ENCODE measurements at regions not wholly inside any gene's neighbourhood (a gene's known extent, or its start where the extent isn't known, plus 50 kb on each side); places are given as distances from the start of the nearest gene placed in this dataset.
A peak's percentile ranks its signal among the peaks of the same experiment; 100 is the strongest.
"Not testable (repeated sequence)": the region's sequence is repeated elsewhere in the genome, so short reads cannot be mapped to it uniquely, and the experiment has no call there.

DNA sequence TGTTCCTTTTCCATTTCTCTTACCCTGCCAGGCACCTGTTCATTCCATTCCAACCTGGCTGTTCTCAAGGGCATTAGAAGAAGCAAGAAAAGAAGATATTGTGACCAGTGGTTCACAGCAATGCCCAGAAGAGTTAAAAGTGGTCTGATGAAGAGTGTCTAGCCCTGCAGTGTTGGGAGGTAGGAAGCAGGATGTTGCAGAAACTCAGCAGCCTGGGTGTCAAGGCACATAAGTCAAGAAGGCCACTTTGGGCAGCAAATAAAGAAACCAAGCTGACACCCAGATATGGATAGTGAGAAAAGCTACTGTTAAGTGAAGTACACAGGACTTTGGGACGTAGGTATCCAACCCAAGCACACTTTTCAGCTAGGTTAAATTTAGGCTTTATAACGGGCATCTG is 199.9 kb upstream of the SATB1 start:
- DNase-seq (ENCODE audit: low read depth in 2 of 2), result no peak

DNA sequence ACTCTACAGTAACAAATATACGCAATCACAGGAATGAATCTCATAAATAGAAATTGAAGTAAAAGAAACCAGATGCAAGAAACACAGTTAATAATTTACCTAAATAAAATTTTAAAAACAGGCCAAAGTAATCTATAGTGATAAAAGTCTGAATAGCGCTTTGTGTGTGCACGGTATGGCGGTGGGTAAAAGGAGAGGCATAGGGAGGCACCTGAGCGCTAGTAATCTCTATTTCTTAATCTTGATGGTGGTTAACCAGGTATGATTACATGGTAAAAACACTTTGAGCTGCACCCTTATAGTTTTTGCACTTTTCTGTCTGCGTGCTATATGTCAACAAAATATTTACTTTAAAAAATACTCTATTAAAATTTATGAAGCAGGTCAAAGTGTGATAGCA is 198.1 kb upstream of the SATB1 start:
- no peak for DNase-seq (ENCODE audit: low read depth in 2 of 2)

DNA sequence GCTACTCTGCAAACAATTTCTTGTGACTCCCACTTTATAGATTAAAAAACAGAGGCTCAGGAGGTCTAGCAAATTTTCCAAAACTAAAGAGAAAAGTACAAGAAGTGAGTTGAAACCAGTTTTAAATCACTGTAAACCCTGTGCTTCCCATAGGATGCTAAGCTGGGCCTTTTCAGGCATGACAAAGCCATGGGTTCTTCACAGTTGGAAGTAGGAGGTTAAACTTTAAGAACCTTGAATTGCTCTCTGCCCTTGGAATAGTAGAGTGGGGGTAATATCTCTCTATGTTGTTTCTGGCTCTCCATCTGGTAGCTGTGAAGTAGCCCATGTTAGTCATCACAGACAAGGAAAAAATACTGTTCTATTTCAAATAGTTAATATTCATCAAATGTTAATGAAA is 193.6 kb upstream of the SATB1 start:
- no peak for DNase-seq (ENCODE audit: low read depth in 2 of 2)

DNA sequence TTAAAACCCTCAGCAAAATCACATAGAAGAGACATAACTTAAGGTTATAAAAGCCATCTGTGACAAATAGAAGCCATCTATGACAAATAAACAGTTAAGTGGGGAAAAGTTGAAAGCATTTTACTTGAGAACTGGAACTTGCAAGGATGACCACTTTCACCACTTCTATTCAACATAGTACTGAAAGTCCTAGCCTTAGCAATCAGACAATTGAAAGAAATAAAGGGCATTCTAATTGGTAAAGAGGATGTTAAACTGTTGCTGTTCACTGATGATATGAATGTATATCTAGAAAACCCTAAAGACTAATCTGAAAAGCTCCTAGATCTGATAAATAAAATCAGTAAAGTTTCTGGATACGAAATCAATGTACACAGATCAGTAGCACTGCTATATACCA is 186.9 kb upstream of the SATB1 start:
- DNase-seq (ENCODE audit: low read depth in 2 of 2), result no peak

DNA sequence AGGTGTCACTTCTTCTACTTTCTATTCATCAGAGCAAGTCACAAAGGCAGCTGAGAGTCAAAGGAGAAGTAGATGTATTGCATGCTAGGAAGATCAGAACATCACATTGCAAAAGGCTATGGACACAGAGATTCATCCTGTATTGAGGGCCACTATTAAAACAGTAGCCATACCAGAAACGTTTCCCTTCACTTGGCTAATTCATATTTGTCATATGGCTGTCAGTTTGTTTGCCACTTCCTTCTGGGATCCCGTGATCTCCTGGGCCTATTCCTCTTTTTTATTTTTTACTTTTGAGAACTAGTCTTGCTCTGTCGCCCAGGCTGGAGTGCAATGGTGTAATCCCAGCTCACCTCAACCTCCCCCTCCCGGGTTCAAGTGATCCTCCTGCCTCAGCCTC is 184.0 kb upstream of the SATB1 start:
- no peak for DNase-seq (ENCODE audit: low read depth in 2 of 2)

DNA sequence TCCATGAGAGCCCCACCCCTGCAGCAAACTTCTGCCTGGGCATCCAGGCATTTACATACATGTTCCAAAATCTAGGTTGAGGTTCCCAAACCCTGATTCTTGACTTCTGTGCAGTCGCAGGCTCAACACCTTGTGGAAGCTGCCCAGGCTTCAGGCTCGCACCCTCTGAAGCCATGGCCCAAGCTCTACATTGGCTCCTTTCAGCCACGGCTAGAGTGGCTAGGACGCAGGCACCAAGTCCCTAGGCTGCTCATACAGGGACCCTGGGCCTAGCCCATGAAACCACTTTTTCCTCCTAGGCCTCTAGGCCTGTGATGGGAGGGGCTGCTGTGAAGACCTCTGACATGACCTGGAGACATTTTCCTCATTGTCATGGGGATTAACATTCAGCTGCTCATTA is 172.8 kb upstream of the SATB1 start:
- DNase-seq (ENCODE audit: low read depth in 2 of 2), result no peak

DNA sequence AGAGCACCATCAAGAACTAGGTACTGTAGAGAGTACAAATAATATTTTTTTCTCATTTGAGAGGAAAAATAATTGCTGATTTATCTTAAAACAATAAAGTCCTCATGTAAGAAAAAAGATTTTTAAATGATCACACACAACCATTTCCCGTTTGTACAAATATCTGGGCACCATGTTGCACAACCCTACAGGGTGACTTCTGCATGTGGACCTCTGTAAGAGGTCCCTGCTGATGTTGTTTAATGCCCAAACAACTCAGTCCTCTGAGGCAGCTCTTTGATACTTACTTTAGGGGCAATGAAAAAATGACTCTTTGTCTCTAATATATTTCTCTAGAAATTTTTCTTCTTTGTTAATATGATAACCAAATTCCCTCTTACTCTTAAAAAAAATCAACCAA is 168.1 kb upstream of the SATB1 start:
- DNase-seq (ENCODE audit: low read depth in 2 of 2), result no peak

DNA sequence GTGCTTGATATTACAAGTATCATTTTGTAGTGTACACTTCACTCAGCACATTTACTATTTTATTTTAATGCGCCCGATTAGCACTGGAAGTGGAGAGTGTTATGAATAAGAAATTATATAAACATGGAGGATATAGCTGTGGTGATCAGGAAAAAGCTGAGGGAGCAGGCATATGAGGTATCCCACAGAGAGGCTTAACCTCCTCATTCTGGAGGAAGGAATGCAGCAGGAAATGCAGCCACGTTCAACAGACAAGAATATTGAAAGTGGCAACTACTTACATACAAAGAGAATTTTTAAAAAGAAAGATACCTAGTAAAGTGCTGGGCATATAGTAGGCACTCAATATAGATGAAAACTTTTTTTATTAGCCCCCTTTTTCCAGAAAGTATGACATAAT is 166.0 kb upstream of the SATB1 start:
- no peak for DNase-seq (ENCODE audit: low read depth in 2 of 2)

DNA sequence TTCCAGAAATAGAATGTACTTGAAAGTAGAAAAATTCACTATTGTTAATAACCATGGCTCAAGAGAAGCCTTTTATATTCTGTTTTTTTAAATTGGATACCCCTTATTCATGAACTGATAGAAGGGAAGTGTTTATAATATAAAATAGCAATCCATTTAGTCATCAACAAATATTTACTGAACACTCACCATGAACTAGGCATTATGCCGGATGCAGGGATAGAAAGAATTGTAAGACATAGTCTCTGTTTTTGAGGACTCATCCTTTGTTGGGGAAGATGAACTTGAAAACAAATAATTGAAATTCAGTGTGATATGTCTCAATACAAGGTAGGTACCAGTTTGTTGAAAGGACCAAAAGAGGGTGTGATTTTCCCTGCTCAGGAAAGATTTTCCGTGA is 160.9 kb upstream of the SATB1 start:
- DNase-seq (ENCODE audit: low read depth in 2 of 2), result no peak

DNA sequence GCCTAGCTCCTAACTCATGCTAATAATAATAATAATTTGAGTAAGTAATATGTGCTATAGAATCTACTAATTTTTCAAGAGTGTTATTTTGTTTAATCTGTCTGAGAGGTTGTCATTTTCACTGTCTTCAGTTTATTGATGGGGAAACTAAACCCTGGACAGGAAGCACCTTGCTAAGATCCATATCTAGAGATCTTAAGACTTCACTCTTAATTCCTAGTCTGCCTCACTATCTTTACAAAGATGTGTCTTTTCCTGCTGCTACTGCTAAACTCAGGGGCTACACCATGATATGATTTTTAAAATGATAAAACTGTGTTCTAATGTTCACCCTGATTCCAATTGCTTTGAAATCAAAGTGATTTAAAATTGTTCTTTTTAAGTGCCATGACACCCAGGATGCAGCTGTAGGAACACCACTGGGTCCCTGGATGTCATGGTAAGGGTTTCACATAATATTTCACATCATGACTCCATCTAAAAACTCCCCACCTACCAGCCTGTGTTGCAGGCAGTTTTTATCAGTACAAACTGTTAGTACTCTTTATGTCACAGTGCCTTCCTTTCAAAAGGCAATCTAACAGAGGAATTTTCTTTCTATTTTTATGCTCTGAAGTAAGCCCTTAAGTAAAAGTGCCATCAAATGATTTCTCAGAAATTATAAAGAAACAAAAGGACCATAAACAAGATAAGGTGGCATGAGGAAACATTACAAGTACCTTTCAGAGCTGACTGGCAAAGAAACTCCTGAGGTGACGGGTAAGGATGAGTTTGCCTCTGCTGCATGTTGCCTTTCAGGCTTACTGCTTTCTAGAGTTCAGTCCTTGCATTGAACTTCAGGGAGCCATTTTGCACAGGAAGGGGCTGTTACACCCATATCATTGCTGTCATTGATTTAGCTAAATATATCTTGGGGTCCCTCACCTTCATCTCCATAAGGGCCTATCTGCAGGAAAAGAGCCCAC is 160.1 kb upstream of the SATB1 start:
- DNase-seq (ENCODE audit: low read depth in 2 of 2), result no peak

DNA sequence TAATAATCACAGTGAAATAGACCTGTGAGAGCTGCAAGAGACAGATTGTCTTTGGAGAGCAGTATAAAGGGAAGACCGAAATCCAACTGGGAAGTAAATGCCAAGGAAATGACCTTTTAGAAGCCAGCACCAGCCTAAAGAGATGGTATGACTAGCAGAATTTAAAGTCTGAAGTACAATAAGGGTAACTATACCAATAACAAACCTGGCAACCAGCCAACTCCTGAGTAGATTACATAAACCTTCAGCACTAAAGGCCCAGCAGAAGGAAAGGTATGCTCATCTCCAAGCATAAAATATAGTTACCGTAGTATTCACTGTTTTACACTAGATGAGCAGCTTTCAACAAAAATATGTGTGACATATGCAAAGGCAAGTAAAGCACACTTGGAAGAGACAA is 155.1 kb upstream of the SATB1 start:
- DNase-seq (ENCODE audit: low read depth in 2 of 2), result no peak

DNA sequence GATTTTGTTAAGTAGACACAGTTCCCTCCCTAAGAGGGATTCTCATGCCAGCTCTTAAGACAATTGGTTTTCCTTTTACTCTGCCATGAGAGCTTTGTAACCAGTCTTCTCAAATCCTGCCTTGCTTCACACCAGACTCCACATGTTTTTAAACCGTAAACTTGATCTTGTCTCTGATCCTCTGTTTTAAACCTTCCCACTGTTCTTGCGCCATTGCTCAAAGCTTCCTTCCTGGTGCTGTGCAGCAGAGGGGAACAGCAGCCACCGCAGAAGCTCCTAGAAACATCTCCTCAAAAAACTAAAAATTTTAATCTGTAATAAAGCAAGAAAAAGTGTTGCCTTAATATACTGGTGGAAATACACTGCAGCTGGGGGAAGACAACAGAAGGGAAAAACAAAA is 154.5 kb upstream of the SATB1 start:
- no peak for DNase-seq (ENCODE audit: low read depth in 2 of 2)

DNA sequence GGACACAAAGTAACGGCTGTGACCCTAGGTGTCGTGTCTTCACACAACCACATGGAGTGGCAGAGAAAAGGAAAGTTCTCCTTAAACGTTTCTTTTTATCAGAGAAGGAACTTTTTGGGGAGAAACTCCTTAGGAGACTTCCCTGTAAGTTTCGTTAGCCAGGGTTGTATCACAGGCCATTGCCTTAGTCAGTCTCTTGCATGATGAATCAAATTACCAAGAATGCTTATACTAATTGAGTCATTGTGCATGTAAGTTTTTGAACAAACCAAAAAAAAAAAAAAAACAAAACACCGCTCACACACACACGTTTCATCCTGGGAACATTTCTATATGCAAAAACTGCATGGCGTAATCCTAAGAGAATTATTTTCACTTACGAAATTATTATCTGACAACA is 150.4 kb upstream of the SATB1 start:
- peak in 1 of 2 experiments; percentile 4 for DNase-seq (ENCODE audit: low read depth in 2 of 2)

DNA sequence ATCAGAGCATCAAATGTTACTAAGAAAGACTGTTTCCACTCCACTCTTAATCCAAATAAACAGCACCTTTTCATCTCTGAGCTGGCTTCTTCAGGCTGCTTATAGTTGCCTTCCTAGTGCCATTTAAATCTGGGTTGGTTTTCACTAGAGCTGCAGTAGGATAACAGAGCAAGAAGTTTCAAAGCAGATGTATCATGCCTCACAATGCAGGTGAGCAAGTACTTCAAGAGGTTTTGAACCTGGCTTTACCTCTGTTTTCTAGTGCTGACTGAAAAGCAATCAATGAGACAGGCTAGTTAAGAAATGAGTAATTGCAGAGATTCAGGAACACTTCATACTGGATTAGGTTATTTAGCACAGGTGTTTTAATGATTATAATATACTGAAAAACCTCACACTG is 147.7 kb upstream of the SATB1 start:
- DNase-seq (ENCODE audit: low read depth in 2 of 2), result no peak

DNA sequence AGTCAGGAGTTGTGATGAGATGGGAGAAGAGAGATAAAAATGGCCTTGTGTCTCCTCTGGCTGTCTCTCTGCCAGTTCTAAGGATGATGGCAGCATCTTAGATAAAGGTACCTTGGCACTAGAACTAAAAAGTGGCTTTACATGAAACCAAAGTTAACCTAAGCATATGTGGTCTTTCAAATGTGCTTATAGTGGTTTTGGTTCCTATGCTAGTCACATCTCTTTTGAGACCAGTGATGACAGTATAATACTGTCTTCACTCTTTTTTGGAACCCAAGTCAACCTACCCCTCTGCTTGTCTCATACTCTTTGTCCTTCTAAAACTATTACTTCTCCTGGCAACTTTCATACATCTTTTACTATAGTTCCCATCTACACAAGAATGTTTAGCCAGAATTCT is 142.2 kb upstream of the SATB1 start:
- DNase-seq (ENCODE audit: low read depth in 2 of 2), result no peak

DNA sequence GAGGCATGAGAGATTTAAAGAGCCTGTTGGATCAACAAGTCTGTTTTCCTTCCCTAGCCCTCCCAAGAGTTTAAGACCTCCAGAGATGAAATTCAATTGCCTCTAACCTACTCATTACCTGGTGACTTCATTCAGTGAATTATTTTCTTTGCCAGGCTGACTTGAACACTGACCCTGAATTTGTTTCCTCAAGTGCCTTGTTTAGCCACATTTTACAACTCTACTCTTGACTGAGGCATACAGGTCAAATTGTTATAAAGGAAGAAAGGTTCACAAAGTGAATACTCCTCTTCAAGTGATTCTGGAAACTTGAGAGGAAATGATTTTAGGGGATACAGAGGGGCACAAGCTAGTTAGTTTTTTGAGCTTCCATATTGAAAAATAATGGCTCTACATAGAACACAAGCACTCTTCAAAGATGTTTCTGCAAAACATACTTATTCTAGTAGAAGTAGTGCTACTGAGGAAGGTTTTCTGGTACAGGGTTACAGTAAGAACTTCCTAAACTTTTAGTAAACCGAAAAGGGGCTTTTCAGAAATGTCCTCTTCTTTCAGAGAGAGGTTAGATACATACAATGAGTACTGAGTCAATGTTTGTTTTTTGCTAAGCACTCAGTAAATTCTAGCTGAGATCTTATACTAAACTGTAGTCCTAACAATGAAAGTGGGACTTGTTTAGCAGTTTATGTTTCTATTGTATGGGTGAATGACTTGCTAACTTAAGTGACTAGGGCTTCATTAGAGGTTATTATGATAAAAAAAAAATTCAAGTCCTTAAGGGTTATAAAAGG is 137.4 kb upstream of the SATB1 start:
- no peak for DNase-seq (ENCODE audit: low read depth in 2 of 2)

DNA sequence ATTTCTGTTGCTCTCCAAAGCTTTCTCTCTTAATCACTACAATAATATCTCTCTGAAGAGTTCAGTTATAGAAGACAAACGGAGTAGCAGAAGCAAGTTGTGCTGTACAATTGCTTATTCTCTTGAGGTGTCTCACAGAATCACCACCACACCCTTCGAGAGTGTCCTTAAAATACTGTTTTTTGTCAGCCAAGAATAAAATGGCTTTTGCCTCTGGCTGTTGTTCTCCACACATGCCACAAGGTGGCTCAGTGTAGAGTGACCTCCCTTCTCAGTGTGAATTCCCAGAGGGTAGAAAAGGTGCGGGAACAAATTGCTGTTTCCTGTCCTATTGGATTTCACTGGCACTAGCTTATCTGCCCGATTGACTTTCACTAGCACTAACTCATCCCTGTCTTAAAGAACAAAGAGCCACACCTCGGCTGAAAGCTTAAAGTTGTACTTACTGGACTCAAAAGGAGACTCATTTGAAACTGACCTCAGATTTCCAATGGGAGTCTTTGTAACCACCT is 134.2 kb upstream of the SATB1 start:
- DNase-seq (ENCODE audit: low read depth in 2 of 2), result peak in 1 of 2 experiments; percentile 3

DNA sequence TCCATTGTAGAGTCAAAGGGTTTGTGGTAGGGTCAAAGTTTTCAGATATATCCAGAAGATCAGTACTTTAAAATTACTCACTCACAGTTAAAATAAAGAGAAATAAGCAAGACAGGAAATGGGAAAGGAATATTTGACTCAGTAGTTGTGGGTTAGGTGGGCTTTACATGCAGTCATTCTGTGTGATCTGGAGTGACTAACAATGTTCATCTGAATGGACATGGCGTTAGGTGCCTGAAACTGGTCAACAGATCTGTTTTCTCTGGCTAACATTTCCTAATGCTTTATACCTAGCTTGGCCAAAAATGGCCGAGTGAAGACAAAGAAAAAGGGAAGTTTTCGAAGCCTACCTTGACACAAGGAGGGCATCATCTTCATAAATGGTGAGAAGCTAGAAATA is 133.4 kb upstream of the SATB1 start:
- DNase-seq (ENCODE audit: low read depth in 2 of 2), result no peak

DNA sequence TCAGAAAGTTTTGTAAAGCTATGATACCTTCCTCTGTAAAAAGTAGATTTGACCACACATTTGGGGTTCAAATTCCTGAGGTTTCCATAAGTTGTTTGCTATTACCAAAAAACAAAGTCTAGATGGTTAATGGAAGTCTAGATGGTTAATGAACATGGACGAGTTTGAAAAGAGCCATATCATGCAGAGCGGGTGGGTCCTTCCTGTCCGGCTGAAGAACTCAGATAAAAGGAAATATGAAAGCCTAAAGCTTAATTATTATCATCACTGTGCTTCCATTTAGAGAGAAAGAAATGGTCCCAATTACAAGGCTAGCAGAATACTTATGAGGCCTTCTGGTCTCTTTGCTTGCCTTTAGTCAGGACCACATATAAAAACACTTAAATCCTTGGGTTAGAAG is 132.1 kb upstream of the SATB1 start:
- no peak for DNase-seq (ENCODE audit: low read depth in 2 of 2)

DNA sequence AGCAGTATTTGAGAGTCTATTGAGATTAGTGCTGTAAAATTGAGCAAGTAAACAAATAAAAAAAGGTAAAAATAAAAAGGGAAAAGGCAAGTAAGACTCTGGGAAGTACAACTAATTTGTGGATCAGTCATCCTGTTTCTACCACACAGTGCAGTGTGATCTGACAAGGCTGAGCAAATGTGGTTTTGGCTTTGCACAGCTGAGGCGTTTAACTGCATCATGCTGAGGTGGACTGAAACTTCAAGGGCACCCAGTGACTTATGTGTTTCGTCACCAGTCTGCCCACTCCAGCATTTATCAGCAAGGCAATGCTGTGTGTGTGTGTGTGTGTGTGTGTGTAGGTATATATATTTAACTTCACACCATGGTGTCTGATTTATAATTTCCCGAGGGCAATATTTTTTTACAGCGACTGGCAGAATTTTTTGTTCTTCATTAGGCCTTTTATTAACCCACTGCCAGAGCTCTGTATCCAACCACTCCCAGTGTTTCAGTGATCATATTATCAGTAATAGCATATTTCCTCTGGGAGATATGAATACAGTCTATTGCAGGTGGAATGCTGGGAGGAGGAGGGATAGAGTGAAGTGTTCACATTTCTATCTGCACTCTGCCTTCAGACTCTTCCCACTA is 131.5 kb upstream of the SATB1 start:
- no peak for DNase-seq (ENCODE audit: low read depth in 2 of 2)

DNA sequence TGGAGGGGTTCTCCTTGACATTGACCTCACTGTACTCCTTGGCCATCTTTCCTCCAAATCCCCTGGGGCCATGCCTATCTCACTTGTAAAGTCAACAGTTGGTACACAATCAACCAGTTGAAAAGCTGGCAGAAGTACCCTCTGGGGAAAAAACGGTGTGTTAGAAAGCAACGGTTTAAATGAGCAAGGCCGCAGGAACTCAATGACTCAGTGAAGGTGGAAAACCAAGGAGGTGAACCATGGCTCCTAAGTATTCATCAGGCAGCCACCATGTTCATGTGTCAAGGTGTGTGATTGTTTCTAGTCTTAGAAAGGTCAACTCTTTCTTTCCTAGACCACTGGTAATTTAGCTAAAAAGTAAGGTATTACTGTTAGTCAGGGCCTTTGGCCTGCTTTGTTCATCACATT is 130.9 kb upstream of the SATB1 start:
- no peak for DNase-seq (ENCODE audit: low read depth in 2 of 2)

DNA sequence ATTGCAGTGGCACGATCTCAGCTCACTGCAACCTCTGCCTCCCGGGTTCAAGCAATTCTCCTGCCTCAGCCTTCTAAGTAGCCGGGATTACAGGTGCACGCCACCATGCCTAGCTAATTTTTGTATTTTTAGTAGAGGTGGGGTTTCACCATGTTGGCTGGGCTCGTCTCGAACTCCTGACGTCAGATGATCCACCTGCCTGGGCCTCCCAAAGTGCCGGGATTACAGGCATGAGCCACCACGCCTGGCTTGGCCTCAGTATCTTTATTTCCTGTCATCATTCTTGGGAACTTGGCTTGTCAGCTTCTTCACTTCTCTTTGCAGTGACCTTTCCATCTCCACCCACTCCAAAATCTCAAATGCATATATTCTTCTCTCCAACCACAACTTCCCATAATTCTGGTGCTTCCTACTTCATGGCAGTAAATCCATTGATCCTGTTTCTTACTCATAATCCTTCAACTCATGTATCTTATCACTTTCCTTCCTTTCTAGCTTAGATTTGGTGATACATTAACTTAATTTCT is 127.5 kb upstream of the SATB1 start:
- not testable (repeated sequence) for DNase-seq (ENCODE audit: low read depth in 2 of 2)

All from fibroblast of skin of left quadriceps (primary cell).